Mammary epithelial cell (primary cell): ENCODE measurements at regions not wholly inside any gene's neighbourhood (a gene's known extent, or its start where the extent isn't known, plus 50 kb on each side); places are given as distances from the start of the nearest gene placed in this dataset.

Experiments used
- CTCF ChIP-seq, 2 donors: IDR thresholded peaks in 1 of 2; conservative IDR thresholded peaks in 1 of 2; 2 replicates each; pipeline ENCODE4 v1.5.1; 2011 to 2012; ENCODE audit warnings: inconsistent platforms in 2 of 2, low read length in 2 of 2, mild to moderate bottlenecking in 2 of 2, control low read depth in 1 of 2, low read depth in 1 of 2; ENCODE audit not compliant: insufficient read depth in 1 of 2; ENCODE audit errors: extremely low read depth in 1 of 2
- EZH2 ChIP-seq: IDR thresholded peaks from 2 replicates; pipeline ENCODE4 v1.6.1; 2012; ENCODE audit warnings: low read length, inconsistent platforms, borderline replicate concordance

- TF ChIP-seq CTCF (conservative IDR thresholded peaks at IDR 0.05 in 1 of 2, IDR thresholded peaks at IDR 0.05 in 1 of 2; ENCODE audit: extremely low read depth in 1 of 2, insufficient read depth in 1 of 2, low read depth in 1 of 2, low read length in 2 of 2) (no peak), EZH2 (no peak)
Observed at GRCh38 chr3:75237053-75237452, 427.1 kb upstream of the FRG2C start.
